WERI-Rb-1 (cell line): ENCODE measurements at regions not wholly inside any gene's neighbourhood (a gene's known extent, or its start where the extent isn't known, plus 50 kb on each side); places are given as distances from the start of the nearest gene placed in this dataset.
"Not testable (repeated sequence)": the region's sequence is repeated elsewhere in the genome, so short reads cannot be mapped to it uniquely, and the experiment has no call there.

Source experiments
- DNase-seq: peaks from one replicate; pipeline ENCODE4 v3.0.0-alpha.2; 2020
- H3K27ac ChIP-seq: fragments of 250-450 bp; sonication (Bioruptor Pico); 2 replicates; pipeline ENCODE4 v1.5.1; 2020; ENCODE audit warnings: mild to moderate bottlenecking, moderate library complexity
- H3K27me3 ChIP-seq: fragments of 250-450 bp; sonication (Bioruptor Pico); 2 replicates; pipeline ENCODE4 v1.5.1; 2021; ENCODE audit warnings: mild to moderate bottlenecking, low read depth, moderate library complexity; ENCODE audit not compliant: insufficient read depth, severe bottlenecking
- H3K36me3 ChIP-seq: fragments of 250-450 bp; sonication (Bioruptor Pico); 2 replicates; pipeline ENCODE4 v1.5.1; 2020; ENCODE audit warnings: mild to moderate bottlenecking, moderate library complexity
- H3K4me3 ChIP-seq: 2 replicates; pipeline ENCODE4 v1.5.1; 2011; ENCODE audit warnings: low read depth, mild to moderate bottlenecking, control low read depth, low read length
- H3K9me3 ChIP-seq: fragments of 250-450 bp; sonication (Bioruptor Pico); 2 replicates; pipeline ENCODE4 v1.5.1; 2021; ENCODE audit warnings: mild to moderate bottlenecking, moderate library complexity; ENCODE audit not compliant: severe bottlenecking
- TF ChIP-seq, protein P1 (sequence below): IDR thresholded peaks from 2 replicates; pipeline ENCODE4 v1.5.1; 2011; ENCODE audit warnings: low read depth, mild to moderate bottlenecking, control low read depth, inconsistent platforms, low read length

DNA sequence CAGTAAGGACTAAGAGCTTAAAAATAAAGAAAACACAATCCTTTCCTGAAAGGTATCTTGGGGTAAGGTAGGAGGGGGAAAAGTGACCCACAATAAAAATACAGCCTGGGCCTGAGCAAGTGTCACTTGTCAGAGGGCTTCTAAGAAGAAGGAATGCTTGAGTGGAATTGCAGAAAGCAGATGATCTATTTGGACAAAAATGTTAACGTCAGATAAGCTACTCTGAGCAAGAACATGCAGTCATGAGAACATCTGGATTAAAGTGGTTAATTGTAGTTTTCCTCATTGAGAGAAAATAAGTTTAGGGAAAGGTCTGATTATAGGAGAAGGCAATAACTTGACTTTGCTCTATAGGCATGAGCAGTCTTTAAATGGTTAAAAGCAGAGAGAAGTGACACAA lies 581.9 kb downstream of the HTR1B start:
- TF ChIP-seq, protein P1, sequence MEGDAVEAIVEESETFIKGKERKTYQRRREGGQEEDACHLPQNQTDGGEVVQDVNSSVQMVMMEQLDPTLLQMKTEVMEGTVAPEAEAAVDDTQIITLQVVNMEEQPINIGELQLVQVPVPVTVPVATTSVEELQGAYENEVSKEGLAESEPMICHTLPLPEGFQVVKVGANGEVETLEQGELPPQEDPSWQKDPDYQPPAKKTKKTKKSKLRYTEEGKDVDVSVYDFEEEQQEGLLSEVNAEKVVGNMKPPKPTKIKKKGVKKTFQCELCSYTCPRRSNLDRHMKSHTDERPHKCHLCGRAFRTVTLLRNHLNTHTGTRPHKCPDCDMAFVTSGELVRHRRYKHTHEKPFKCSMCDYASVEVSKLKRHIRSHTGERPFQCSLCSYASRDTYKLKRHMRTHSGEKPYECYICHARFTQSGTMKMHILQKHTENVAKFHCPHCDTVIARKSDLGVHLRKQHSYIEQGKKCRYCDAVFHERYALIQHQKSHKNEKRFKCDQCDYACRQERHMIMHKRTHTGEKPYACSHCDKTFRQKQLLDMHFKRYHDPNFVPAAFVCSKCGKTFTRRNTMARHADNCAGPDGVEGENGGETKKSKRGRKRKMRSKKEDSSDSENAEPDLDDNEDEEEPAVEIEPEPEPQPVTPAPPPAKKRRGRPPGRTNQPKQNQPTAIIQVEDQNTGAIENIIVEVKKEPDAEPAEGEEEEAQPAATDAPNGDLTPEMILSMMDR = no peak
- Histone ChIP-seq H3K27ac (no peak overlapping the region), H3K9me3 (no peaks in the 10 kb centered on the region), H3K4me3 (no peak overlapping the region), H3K27me3 (no peaks in the 10 kb centered on the region), H3K36me3 (no peaks in the 10 kb centered on the region)
- DNase-seq = no peak

DNA sequence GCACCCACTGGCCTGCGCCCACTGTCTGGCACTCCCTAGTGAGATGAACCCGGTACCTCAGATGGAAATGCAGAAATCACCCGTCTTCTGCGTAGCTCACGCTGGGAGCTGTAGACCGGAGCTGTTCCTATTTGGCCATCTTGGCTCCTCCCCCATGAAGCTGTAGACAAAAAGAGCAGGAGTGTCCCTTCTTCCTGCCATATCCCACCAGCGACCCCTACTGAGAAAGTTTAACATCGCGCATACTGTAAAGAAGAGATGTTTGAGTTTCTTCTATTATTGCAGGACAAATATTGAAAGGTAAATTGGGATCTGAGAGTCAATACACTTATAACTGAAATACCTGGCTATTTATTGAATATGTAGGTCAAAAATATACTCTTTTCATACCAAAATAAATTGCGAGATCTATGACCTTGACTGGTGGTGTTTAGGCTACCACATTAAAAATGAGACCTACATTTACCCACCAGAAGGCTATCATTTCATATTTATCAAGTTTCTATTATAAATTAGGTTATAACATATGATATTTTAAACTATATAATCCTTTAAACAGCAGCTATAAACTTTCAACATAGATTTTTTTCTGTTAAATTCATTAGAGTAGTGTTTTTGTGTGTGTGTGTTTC lies 586.3 kb downstream of the HTR1B start:
- Histone ChIP-seq H3K27ac (no peak overlapping the region), H3K36me3 (no peaks in the 10 kb centered on the region), H3K27me3 (no peaks in the 10 kb centered on the region), H3K9me3 (no peaks in the 10 kb centered on the region), H3K4me3 (no peak overlapping the region)
- TF ChIP-seq, protein P1 = 0 out of 2 replicates have a peak, but pooled peaks have one; percentile 21
- peak; percentile 33 for DNase-seq

DNA sequence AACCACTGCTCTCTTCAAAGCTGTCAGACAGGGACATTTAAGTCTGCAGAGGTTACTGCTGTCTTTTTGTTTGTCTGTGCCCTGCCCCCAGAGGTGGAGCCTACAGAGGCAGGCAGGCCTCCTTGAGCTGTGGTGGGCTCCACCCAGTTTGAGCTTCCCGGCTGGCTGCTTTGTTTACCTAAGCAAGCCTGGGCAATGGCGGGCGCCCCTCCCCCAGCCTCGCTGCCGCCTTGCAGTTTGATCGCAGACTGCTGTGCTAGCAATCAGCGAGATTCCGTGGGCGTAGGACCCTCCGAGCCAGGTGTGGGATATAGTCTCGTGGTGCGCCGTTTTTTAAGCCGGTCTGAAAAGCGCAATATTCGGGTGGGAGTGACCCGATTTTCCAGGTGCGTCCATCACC lies 586.9 kb downstream of the HTR1B start:
- not testable (repeated sequence) for H3K9me3 ChIP-seq, H3K27ac ChIP-seq, H3K27me3 ChIP-seq, H3K36me3 ChIP-seq, H3K4me3 ChIP-seq, DNase-seq

DNA sequence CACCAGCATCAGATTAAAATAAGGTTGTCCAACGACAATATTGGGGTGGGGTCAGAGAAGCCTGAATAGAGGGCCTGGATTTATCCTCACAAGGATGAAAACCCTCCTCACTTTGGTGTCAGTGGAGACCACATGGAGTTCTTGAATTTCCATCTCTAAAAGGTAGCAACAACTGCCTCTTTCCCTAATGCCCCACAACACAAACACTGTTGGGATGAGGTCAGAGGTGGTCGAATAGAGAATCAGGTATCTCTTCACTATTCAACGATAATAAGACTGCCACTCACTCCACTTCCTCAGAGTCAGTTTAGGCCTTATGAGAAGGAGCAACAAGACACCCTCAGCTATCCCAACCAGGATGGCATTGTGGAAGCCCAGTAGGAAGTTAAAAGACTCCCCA lies 596.1 kb downstream of the HTR1B start:
- Histone ChIP-seq H3K9me3 (no peaks in the 10 kb centered on the region), H3K27me3 (no peaks in the 10 kb centered on the region), H3K4me3 (no peak overlapping the region), H3K36me3 (no peaks in the 10 kb centered on the region), H3K27ac (no peak overlapping the region)
- TF ChIP-seq, protein P1 = no peak
- no peak for DNase-seq

DNA sequence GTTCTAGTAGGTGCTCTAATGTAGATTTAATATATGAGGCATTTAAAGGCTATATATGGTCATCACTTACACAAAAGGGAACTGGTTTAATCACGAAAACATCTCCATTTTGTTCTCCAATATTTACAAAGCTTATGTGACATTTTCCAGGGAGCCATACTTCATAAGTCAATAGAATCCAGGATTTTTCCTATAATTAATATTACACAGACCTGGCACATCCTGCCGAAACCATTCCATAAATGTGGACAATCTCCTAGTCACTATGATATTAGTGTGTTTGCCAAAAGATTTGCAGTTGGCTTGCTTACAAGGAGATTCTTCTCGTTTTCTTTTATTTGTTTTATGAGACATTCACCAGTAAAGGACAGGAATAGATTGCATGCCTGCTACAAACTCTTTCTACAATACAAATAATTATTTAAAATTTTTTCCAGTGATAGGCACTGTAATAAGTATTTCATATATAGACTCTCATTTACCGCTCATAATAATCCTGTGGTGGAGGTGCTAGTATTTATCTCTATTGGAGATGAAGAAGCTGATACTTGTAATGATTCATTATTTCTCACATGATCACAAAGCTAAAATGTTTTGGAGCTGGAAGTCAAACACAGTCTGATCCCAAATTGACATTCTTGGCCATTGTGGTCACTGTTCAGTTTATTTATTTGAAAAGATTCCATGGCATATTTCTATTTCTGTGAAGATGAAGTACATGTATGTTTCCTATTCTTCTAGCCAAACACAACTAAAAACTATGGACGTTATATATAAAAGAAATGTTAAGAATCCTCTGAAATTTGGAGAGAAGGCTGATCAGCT lies 597.0 kb downstream of the HTR1B start:
- Histone ChIP-seq H3K36me3 (no peaks in the 10 kb centered on the region), H3K4me3 (no peak overlapping the region), H3K27me3 (no peaks in the 10 kb centered on the region), H3K9me3 (no peaks in the 10 kb centered on the region), H3K27ac (no peak overlapping the region)
- TF ChIP-seq, protein P1 = no peak
- no peak for DNase-seq

DNA sequence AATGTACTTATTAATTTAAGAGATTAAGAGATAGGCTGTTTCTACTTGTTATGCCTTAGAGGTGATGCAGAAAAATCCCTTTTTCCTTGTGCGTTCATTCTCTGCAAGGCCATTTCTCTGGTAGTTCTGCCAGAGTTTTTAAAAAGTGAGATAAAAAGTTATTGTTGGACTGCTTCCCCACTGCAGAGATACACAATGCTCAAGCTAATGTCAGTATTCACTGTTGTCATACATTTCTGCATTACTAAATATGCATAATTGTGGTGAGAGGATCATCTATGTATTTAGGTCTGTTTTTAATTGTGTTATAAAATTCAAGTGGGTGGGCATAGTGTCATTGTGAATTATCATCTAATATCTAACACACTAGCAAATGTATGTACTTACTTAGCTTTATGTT lies 600.4 kb downstream of the HTR1B start:
- no peaks in the 10 kb centered on the region for H3K36me3 ChIP-seq
- no peak overlapping the region for H3K4me3 ChIP-seq
- no peaks in the 10 kb centered on the region for H3K27me3 ChIP-seq
- no peak overlapping the region for H3K27ac ChIP-seq
- no peaks in the 10 kb centered on the region for H3K9me3 ChIP-seq
- TF ChIP-seq, protein P1 = no peak
- DNase-seq = no peak
